GM13976 (cell line): ENCODE measurements at regions not wholly inside any gene's neighbourhood (a gene's known extent, or its start where the extent isn't known, plus 50 kb on each side); places are given as distances from the start of the nearest gene placed in this dataset.

Experiments used
- DNase-seq: peaks from one replicate; pipeline ENCODE4 v3.0.0; 2012; ENCODE audit warnings: low spot score
- in situ Hi-C: fragments of 300-500 bp; cut with MboI; formaldehyde crosslinking; loops from one replicate; pipeline ENCODE4 v1.12.0; 2022; ENCODE audit warnings: low sequenced_read_pairs, mixed read lengths, inconsistent platforms; ENCODE audit not compliant: unreplicated experiment
- TF ChIP-seq, protein P1 (sequence below): IDR thresholded peaks from 2 replicates; pipeline ENCODE4 v1.5.1; 2012; ENCODE audit warnings: borderline replicate concordance, mild to moderate bottlenecking; ENCODE audit not compliant: insufficient read depth; ENCODE audit errors: extremely low read depth, missing control alignments, control extremely low read depth

DNA sequence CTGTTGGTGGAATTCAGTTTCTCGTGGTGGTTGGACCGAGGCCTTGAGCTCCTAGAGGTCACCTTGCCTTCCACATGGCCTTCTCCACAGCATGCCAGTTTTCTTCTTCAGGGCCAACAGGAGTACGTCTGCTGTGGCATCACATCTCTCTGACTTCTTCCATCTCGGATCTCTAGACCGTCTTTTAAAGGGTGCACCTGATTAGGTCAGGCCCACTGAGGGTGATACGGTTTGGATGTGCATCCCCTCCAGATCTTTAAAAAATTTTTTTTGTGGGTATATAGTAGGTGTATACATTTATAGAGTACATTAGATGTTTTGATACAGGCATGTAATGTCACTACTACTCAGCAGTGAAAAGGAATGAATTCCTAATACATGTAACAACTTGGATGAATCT lies 58.3 kb upstream of the BRD7 start:
- no peak for DNase-seq
- in situ Hi-C loops: no loop called here
- TF ChIP-seq, protein P1, sequence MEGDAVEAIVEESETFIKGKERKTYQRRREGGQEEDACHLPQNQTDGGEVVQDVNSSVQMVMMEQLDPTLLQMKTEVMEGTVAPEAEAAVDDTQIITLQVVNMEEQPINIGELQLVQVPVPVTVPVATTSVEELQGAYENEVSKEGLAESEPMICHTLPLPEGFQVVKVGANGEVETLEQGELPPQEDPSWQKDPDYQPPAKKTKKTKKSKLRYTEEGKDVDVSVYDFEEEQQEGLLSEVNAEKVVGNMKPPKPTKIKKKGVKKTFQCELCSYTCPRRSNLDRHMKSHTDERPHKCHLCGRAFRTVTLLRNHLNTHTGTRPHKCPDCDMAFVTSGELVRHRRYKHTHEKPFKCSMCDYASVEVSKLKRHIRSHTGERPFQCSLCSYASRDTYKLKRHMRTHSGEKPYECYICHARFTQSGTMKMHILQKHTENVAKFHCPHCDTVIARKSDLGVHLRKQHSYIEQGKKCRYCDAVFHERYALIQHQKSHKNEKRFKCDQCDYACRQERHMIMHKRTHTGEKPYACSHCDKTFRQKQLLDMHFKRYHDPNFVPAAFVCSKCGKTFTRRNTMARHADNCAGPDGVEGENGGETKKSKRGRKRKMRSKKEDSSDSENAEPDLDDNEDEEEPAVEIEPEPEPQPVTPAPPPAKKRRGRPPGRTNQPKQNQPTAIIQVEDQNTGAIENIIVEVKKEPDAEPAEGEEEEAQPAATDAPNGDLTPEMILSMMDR: no peak

GRCh38 chr16:50425648-50426047 lies 56.9 kb upstream of the BRD7 start:
- DNase-seq: no peak
- TF ChIP-seq, protein P1: no peak
- in situ Hi-C loops: no loop called here

DNA sequence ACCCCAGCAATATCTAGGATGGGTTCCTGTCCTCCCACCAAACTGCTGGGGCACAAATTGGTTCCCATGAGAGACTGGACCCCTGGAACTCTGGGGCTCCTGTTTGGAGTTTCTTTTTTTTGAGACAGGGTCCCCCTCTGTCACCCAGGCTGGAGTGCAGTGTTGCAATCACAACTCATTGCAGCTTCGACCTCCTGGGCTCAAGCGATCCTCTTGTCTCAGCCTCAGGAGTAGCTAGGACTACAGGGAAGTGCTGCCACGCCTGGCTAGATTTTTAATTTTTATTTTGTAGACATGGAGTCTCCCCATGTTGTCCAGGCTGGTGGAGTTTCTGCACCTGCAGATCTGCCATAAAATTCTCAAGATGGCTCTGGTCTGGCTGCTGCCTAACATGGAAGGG lies 56.3 kb upstream of the BRD7 start:
- TF ChIP-seq, protein P1: no peak
- in situ Hi-C loops: no loop called here

DNA sequence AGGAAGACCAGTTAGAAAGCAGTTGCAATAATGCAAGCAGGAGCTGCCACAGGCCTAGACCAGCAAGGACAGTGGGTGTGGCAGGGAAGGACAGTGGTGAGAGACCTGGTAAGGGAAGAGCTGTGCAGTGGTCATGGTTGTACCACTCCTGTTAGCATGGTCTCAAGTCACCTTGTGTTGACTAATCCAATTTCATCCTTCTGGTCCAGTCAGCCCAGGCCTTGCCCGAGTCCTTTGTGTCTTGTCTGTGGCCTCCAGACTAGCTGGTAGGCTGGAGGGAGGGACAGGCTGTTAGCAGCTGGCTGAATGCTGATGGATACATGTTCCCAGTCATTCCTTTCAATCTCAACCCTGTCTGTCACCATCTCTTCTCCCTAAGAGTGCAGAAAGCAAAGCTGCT lies 54.1 kb upstream of the BRD7 start:
- in situ Hi-C loops: no loop called here
- TF ChIP-seq, protein P1: no peak
- DNase-seq: no peak

More for the DNA sequence above, 56.3 kb upstream of the BRD7 start:
- DNase-seq: no peak

DNA sequence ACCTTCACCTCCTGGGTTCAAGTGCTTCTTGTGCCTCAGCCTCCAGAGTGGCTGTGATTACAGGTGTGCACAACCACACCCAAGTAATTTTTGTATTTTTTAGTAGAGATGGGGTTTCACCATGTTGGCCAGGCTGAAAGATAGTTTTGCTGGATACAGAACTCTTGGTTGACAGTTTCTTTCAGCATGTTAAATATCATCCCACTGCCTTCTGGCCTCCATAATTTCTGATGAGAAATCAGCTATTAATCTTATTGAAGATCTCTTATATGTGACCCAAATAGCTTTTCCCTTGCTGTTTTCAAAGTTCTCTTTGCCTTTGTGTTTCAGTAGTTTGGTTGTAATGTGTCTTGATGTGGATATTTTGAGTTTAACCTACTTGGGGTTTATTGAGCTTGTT lies 50.3 kb upstream of the BRD7 start:
- in situ Hi-C loops: no loop called here
- DNase-seq: no peak
- TF ChIP-seq, protein P1: no peak
